HG02973 (cell line): ENCODE measurements at regions not wholly inside any gene's neighbourhood (a gene's known extent, or its start where the extent isn't known, plus 50 kb on each side); places are given as distances from the start of the nearest gene placed in this dataset.

Experiments used
- ATAC-seq: cut with Tn5 transposase; IDR thresholded peaks from one replicate; pipeline ENCODE4 v1.9.1; 2021; ENCODE audit warnings: moderate library complexity; ENCODE audit not compliant: unreplicated experiment

DNA sequence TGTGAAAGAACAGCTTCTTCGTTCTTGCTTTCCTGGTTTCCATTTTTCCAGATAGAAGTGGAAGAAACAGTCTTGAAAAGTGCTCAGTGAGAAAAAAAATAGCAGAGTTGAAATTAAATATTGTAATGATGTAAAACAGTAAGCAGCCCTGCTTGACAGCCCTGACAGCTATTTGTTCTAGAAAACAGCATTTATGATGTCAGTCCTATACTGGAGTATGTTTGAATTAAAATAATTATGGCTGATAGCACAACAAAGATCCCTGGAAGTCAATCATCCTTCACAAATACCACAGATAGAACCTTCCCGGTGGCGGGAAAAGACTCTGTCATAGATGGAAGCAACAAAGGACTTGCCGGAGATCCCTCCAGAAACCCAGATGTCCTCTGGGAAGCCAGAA, 298.0 kb upstream of the TNRC6C start:
- ATAC-seq, result no peak

GRCh38 chr17:77662833-77663232, 295.7 kb upstream of the TNRC6C start:
- ATAC-seq, result no peak

GRCh38 chr17:77664097-77664729, 294.3 kb upstream of the TNRC6C start:
- no peak for ATAC-seq

- no peak for ATAC-seq
These were observed 292.7 kb upstream of the TNRC6C start for GRCh38 chr17:77665833-77666232.

GRCh38 chr17:77666462-77666861, 292.0 kb upstream of the TNRC6C start:
- no peak for ATAC-seq

GRCh38 chr17:77666881-77667395, 291.6 kb upstream of the TNRC6C start:
- ATAC-seq, result no peak

DNA sequence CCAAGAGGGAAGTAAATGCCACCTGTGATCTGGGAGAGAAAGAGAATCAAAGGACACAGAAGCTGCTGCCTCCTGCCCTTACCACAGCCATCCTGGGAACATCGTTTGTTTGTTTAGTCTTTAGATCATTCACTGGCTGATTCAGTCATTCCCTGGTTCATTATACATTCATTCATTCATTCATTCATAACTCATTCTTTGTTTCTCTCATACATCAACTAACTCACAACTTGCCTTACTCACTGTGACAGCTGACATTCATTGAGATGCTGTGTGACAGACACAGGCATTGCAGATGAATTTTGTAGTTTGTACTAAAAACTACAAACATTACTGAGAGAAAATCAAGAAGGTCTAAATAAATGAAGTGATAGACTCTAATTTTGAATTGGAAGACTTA, 291.0 kb upstream of the TNRC6C start:
- ATAC-seq, result no peak

- ATAC-seq, result no peak
These were observed 290.0 kb upstream of the TNRC6C start for GRCh38 chr17:77668518-77668917.

GRCh38 chr17:77670173-77670572, 288.3 kb upstream of the TNRC6C start:
- no peak for ATAC-seq

- no peak for ATAC-seq
These were observed 284.1 kb upstream of the TNRC6C start for GRCh38 chr17:77674358-77674757.

DNA sequence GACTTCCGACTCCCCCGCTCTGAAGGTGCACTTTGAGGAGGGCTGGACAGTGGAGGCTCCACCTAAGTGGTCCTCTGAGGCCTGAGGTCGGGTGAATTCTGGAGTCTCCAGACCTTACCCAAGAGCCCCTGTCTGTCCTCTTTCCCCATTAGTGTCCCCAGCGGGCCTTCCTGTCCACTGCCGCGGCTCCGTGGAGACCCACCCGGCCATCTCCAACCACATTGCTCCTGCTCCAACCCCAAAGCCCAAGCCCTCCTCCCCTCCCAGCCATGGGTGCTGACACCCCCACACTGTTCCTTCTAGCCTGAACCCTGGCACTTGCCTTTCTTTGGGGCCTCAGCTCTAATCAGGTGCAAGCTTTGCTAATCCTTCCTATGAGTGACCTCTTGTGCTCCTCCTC, 283.1 kb upstream of the TNRC6C start:
- no peak for ATAC-seq

- ATAC-seq, result no peak
These were observed 282.7 kb upstream of the TNRC6C start for GRCh38 chr17:77675816-77676215.

- ATAC-seq, result no peak
These were observed 282.3 kb upstream of the TNRC6C start for GRCh38 chr17:77676237-77676661.

- no peak for ATAC-seq
These were observed 281.3 kb upstream of the TNRC6C start for GRCh38 chr17:77677211-77677610.

DNA sequence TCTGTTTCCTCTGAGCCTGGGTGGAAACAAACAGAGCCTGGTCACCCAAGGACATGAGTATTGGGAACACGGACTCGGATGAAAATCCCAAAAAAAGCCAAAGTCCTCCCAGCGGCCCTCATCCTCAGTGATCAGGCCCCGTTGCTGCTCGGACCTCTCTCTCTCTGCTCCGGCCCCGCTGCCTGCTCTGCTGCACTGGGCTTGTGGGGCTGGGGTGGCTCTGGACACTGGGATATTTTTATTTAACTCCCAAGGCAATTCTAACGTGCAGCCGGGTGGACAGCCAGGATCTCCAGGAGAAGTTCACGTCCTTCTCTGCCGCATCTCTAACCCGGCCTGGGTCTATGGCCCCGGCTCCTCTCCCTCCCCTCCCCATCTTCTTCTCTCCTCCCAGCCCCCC, 280.9 kb upstream of the TNRC6C start:
- no peak for ATAC-seq

DNA sequence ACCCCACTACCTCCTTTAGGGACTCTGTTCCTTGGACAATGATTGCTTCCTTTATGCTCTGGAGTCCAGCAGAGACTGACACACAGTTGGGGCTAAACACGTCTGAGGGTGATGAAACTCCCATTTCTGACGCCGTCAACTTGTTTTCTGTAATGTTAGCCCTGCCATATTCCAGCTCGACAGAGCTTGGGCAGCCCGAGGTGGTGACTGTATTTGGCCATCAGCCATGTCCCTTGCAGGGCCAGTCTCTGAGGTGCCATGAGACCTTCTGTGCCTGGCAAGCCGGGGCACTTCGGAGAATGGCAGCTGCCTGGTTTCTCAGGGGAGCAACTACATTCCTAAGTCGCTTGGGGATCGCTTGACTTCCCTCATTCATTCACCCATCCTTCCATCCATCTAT, 278.9 kb upstream of the TNRC6C start:
- ATAC-seq, result no peak

- ATAC-seq, result no peak
These were observed 276.6 kb upstream of the TNRC6C start for GRCh38 chr17:77681861-77682260.

DNA sequence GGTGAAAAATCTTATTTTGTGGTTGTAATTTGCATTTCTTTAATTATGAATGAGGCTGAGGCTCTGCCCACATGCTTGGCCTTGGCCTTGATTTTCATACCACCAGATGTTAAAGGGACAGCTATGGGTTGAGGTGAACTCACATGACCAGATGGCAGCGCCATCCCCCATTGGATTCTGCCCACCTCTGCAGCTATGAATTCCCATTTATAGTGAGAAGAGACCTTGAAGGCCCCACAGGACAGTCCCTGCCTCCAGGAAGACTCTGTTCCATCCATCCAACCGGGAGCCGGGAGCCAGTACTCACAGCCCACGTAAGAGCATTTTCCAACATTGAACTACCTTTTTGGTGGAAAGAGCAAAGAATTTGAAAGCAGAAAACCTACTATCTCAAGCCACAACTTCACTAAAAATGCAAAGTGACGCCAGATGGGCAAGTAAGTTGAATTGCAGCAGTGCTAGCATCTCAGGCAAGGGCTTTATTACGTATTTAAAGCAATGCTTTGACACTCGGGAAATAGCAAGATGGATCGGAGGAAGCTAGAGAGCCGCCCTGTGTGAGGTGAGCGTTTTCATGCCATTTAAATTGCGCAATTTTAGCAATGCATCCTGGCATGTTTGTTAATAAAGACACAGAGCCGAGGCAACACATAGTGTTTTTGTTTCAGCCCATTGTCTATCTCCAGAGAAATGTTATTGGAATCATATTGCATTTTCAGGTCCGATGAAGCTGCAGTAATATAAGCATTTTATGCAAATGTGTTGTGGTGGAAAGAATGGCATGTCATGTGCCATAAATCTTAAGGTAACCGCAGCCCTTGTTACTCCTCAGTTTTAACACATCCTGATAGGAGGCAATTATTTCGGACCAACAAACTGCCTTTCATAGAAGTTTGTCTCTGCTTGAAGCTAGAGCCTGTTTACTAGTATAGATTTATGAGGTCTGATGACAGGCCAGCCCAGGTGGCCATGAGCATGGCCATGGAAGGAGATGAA, 273.4 kb upstream of the TNRC6C start:
- ATAC-seq, result no peak

GRCh38 chr17:77685881-77686486, 272.5 kb upstream of the TNRC6C start:
- no peak for ATAC-seq

- ATAC-seq, result no peak
These were observed 271.6 kb upstream of the TNRC6C start for GRCh38 chr17:77686903-77687302.

GRCh38 chr17:77687417-77687816, 271.1 kb upstream of the TNRC6C start:
- ATAC-seq, result no peak

GRCh38 chr17:77687921-77688320, 270.6 kb upstream of the TNRC6C start:
- no peak for ATAC-seq
